AML-193 (cell line): ENCODE measurements at regions not wholly inside any gene's neighbourhood (a gene's known extent, or its start where the extent isn't known, plus 50 kb on each side); places are given as distances from the start of the nearest gene placed in this dataset.
"Not testable (repeated sequence)": the region's sequence is repeated elsewhere in the genome, so short reads cannot be mapped to it uniquely, and the experiment has no call there.

Experiments
- DNase-seq, 2 experiments: peaks; one replicate each; lab custom pipeline; 2025; lab: John Stamatoyannopoulos, UW

DNA sequence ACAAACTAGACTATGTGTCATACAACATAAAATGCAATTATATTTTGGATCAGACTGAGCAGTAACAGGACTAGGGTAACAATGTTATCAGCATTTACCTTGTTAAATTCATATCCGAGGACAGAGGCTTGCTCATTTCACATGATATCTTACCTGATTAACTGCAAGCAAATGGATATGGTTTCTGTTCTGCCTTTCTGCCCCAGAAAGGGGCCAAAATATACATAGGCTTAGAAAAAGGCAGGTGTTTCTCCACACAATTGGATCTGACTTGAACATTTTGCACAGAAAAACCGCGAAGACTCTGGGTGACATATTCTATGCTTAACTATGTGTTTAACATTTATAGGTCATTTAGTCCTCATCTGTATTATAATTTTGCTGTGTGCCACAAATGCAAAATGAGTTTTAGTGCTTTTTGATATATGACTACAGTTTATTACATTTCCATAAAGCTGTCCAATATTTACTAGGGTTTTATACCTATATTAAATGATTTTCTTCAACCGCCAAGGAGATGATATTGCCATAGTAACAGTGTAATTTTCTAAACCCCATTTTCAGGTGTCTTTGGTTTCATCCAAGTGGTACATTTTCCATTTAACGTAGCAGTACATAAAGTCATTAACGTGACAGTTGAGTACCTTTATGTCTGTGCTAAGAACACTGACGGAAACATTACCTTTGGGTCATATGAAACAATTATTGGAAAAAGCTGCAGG lies 249.3 kb upstream of the KRR1 start:
- DNase-seq: no peak

DNA sequence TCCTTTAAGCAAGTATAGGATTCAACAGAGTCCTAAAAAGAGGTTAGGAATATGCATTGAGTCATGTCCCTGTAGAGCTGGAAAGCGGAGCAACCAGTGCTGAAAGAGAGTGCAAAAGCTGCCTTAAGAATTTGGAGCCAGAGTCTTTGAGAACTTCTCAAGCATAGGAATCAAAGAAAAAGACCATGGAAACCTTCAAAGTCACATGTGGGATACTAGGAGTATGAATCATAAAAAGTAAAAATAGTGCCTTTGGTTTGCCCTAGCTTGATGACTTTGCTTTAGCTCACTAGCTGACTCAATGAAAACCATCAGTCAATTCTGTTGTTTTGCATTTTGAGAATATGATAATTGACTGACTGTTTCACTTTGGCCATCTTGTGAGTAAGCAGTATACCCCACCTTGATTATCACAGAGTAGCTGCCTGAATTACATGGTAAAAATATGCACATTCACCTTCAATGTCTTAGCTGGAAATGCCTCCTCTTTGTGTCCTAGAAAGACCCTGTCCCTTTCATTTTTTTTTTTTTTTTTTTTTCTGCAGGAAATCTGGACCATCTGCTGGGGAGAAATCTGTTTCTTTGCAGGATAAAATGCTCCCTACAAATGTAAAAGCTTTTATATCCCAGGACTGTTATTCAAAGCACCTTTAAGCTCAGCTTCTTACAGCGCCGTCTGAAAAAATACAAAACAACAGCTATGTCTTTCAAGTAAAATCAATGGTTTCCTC lies 248.6 kb upstream of the KRR1 start:
- DNase-seq: no peak

DNA sequence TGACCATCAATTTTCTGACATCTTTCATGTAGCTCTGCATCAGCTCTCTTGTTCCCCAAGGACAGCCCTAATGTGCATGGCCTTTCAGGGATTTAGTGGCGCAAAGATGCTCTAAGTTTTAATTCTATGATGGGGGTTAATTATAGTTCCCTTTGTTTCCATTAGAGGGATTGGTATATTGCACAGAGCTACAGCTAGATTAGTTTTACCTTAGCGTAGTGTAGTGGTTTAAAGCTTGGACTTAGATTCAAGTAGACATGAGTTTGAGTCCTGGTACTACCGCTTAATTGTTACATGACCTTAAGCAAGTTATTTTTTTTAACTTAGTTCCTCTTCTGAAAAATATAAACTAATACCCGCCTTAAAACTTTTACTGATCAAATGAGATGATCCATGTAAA lies 247.8 kb upstream of the KRR1 start:
- DNase-seq: no peak

DNA sequence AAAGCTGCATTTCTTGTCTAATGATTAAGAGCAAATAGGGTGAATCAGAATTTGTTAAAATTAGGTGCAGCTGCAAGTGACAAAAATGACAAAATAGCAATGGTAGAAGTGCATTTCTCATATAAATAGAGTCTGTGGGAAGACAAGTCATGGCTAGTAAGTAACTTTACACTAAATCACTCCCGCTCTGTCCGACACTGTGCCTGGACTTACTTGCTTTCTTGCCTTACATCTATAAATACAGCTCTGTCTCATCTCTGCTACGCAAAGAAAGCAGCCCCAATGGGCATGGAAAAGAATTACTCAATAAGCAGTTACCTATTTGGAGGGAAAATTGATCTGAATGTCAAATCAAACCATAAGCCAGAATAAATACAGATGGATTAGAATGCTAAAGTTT lies 245.4 kb upstream of the KRR1 start:
- DNase-seq: no peak

DNA sequence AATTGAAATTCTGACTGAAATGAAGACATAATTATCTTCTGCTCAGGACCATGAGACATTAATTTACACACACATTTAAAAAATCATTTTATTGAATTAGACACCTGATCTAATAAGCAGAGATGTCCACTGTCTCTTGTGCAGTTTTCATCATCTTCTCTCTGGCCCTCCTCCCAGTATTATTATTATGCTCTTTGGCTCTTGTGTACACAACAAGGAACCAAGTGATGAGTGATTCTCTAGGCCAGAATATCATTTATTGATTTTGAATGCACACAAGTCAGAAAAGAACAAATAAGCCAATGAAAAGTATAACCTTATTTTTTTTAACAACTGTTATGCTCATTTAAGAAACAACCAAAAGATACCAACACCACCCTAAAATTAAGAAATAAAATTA lies 244.7 kb upstream of the KRR1 start:
- DNase-seq: no peak

DNA sequence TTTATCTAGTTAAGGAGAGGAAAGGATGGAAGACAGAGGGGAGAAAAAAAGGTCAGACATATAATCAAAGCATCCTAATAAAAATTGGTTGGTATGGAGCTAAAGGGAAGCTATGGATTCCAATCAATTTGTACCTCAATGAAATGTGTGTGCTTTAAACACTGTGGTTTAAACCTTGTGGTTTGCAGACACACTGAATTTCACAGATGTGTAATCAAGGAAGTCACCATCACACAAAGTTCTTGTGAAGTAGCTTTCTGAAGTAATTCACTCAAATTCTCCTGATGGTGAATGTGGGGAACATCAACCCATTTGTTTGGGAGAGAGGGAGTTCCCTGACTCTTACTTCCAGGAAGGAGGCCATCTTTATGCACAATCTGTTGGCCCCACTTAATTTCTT lies 243.3 kb upstream of the KRR1 start:
- DNase-seq: no peak

DNA sequence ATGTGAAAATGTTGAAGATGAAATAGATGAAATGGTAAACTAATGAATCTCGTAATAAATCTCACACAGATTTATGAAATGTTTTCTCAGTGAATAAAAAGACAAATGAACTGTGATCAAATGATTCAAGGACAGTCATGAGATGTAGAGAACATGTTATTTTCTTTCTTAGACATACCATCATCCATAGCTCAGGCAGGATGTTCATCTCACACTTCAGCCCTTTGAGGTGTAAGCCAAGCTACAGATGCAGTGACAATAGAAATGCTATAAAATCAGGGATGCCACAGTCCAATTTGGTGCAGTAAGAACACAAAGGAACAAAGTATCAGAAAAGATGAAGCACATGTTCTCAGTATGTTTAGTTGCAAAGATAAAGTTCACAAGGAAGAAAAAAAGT lies 242.7 kb upstream of the KRR1 start:
- no peak for DNase-seq

DNA sequence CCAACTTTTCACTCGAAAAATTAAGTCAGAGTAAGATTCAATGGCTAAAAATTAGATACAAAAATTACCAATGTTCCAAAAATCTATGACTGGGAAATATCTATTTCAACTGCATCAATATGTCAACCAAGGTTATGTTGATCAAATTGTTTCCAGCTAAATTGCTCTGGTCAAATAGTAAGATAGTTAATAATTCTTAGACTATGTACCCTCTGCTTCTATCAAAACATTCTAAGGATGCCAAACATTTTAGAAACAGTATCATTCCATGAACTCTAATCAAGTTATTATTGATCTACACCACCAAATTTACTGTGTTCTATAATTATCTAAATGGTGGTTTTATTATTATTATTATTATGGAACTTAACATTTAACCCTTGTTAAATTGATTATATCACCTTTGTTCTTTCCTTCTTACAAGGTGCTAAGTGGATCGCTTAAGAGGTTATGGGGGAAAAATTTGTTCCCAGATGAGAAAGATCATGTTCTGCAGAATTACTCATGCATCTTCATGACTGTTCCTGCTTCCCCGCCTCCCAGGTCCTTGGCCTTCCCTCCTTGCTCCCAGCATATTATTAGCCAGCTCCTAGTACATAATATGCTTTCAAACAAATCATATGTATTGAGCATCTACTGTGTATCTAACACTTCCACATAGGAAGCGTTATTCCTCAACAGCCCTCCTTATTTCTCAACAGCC lies 240.5 kb upstream of the KRR1 start:
- no peak for DNase-seq

DNA sequence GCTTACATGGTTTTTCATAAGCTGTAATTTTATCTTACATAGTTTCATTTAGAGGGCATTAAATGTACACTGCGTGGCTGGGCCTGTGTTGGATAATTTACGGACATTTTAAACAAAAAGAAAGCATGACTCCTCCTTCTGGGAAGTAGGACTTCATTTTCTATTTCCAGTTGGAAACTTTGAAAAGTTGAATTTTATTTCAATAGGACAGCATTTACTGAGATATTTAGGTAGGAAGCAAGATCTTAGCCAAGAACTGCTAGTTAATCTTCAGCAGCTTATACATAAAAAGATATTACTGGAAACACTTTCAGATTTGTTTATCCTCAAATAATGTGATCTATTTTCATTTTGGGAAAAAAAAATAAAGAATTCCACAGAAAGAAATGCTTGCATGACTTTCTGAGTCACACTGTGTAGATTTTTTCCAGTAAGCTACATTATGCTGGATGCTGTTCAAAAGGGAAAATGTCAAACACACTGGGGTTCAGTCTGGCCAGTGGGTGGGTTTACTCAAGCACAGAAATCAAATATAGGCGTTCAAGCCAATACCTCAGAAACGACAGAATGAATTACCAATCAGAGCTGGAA lies 239.4 kb upstream of the KRR1 start:
- DNase-seq: no peak

DNA sequence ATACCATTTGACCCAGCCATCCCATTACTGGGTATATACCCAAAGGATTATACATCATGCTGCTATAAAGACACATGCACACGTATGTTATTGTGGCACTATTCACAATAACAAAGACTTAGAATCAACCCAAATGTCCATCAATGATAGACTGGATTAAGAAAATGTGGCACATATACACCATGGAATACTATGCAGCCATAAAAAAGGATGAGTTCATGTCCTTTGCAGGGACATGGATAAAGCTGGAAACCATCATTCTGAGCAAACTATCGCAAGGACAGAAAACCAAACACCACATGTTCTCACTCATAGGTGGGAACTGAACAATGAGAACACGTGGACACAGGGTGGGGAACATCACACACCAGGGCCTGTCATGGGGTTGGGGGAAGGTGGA lies 237.6 kb upstream of the KRR1 start:
- not testable (repeated sequence) for DNase-seq

DNA sequence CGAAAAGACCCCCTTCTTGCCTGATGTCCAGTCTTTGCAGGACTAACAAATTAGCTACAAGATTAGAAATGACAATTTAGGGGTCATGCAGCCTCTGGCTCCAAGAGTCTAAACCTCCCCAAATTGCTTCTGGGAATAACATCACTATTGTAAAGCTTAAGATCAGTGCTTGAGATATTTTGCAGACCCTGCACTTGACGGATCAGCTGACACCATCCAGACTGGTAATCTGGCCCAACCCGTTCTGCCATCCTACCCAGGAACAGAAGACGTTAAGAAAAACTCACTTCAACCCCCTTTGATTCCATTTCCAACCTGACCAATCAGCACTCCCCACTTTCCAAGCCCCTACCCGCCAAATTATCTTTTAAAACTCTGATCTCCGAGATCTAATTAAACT lies 236.7 kb upstream of the KRR1 start:
- no peak for DNase-seq

DNA sequence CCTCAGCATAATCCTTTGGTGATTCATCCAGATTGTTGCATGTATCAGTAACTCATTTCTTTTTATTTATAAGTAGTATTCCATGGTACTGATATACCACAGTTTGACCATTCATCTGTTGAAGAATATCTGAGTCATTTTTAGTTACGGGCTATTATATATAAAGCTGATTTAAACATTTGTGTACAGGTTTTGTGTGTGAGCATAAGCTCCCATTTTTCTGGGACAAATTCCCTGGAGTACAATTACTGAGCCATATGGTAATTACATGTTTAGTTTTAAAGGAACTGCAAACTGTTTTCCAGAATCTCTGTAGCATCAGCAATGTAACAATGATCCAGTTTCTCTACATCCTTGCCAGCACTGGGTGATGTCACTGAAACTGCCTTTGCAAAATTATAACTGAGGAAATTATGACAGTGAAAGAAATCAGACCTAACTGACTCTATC lies 236.2 kb upstream of the KRR1 start:
- DNase-seq: no peak

DNA sequence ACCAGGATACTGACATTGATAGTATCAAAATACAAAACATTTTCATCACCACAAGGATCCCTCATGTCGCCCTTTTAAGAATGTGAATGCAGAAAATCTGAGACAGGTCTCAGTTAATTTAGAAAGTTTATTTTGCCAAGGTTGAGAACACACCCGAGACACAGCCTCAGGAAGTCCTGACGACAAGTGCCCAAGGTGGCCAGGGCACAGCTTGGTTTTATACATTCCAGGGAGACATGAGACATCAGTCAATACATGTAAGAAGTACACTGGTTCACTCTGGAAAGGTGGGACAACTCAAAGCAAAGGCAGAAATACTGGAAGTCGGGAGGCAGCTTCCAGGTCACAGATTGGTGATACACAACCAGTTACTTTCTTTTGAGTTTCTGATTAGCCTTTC lies 235.2 kb upstream of the KRR1 start:
- DNase-seq: no peak

DNA sequence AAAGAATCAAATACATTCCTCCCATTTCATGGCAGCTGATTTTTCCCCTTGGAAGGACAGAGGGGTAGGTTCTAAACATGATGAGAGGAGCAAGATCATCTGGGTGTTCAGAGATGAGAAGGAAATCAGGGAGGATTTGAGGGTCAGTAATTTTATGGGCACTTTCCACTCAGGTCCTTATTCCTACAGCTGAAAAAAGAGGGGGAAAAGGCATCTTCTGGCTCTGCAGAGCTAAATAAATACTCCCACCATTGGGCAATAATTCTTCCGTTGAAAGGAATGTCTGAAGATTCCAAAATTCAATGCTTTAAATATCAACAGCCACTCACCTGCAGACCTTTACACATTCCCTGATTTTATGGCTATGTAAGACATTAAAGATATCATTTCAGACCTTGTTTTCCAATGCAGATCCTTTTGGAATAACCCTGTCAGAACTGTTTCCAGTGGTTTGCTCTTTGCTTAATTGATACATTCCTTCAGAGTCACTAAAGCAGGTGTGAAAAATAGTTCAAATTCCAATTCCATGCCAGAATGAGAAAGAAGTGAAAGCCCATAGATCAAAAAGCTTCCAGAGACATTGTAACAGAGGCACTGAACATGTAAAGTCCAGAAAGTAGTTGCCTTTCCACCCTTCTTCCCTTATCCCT lies 233.3 kb upstream of the KRR1 start:
- no peak for DNase-seq

DNA sequence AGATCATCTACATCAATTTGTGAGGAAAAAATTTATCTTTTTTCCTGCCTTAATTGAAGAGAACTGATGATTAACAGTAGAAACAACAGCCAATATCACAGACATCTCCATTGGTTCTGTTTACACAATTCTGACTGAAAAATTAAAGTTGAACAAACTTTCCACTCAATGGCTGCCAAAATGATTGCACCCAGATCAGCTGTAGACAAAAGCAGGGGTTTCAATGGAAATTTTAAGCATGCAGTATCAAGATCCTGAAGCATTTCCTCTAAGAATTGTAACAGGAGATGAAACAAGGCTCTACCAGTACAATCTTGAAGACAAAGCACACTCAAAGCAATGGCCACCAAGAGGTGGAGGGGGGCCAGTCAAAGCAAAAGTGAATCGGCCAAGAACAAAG lies 231.6 kb upstream of the KRR1 start:
- DNase-seq: no peak

DNA sequence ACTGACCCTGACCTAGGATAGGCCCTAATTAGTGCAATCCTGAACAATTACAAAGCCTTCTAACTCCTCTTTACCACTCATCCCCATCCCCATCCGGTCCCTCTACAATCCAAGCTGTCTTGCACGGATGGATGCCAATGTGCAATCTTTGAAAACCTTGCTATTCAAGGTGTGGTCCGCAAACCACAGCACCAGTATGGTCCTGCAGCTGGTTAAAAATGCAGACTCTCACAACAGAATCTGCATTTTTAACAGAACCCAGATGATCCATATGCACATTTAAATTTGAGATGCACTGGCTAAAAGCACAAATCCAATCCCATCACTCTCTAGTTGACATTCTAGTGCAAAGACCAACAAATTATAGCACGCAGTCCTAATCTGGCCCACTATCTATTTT lies 230.6 kb upstream of the KRR1 start:
- DNase-seq: no peak

DNA sequence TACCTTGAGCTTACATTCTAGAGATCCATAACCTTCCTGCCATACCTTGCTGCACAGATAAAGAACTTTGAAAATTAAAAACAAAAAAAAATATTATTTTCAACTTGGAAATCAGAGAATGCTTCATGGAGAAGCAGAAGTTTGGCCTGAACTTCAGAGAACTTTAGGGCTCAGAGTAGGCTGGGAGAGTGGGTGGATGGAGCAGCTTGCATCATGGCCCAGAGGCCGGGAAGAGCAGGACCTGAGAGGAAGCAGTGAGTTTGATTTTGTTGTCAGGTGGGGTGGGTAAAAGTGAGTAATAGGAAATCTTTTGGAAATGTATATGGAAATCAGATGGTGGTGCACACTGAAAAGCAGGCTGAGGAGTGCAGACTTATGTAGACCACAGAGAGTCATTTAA lies 228.5 kb upstream of the KRR1 start:
- no peak for DNase-seq

DNA sequence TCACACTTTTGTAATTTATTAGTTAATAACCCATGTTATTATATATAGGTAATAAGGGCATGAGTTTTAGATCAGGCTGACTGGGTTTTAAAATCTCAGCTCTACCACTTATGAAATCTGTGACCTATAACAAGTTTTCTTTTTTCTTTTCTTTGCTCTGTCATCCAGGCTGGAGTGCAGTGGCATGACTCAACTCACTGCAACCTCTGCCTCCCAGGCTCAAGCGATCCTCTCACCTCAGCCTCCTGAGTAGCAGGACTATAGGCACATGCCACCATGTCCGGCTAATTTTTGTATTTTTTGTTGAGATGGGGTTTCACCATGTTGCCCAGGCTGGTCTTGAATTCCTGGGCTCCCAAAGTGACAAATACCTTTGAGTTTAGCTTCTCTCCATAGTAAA lies 227.7 kb upstream of the KRR1 start:
- not testable (repeated sequence) for DNase-seq

DNA sequence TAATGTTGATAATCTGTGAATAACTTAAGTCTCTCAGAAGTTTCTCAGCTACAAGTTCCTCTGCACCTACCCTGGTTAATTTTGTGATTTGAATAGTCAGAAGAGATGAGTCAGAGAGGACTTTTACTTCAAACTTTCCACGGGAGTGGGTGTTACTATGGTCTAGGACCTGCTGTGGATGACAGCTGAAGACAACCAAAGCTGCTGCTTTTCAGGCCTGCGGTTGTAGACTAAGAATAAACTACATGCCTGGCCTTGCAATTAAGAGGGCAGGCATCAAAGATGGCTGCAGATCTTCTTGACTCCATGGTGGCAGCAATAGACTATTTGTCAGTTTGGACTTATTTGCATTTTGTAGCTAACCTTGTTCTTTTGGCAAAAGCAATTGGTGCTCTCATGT lies 227.1 kb upstream of the KRR1 start:
- DNase-seq: no peak

DNA sequence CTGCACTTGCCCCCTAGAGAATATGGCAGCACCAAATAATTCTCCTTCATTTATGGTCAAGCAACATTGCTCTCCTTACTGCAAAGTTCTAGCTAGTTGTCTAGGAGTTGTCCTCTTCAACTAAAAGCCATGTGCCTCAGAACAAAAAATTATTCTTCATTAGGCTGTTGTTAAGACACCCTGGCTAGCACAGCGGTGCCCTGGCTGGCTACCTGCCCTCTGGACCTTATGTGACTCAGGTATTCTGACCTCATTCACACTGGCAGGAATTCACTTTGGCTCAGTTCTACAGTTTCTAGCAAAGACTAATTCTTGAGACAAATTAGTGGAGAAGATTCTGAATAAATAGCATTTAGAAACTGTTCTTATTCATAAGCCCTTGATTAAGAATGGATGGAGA lies 224.4 kb upstream of the KRR1 start:
- no peak for DNase-seq

DNA sequence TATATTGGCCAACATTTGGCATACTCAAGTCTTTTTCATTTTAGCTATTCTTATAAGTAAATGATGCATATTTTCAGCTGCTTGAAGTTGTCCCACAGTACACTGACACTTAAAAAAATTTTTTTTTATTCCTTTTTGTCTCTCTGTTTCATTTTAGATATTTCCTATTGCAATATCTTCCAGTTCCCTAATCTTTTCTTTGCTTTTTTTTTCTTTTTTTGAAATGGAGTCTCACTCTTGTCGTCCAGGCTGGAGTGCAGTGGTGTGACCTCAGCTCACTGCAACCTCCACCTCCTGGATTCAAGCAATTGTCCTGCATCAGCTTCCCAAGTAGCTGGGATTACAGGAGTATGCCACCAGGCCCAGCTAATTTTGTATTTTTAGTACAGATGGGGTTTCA lies 217.4 kb upstream of the KRR1 start:
- DNase-seq: no peak

DNA sequence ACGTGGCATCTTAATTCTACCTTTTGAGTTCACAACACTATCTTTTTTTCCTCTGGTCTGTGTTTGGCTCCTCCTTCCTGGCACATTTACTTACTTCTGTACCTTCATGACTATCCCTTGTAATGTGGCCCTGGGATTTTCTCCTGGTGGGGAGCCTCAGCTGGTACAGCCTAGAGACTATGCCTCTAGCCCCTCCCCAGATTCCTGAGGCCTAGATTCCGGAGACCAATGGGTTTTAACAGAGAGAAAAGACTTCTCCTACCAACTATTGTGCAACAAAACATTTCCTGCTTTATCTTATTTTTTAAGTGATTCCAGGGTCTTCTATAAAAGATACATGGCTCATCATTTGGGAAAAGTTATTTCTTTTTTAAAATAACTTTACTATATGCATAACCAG lies 216.2 kb upstream of the KRR1 start:
- DNase-seq: no peak
